Stimulated activated CD4-positive, alpha-beta T cell treated with anti-CD3 and anti-CD28 coated beads, Interleukin-1b, Interleukin-23, amount 100 ng/mL, for 4 hours (primary cell): ENCODE measurements at regions not wholly inside any gene's neighbourhood (a gene's known extent, or its start where the extent isn't known, plus 50 kb on each side); places are given as distances from the start of the nearest gene placed in this dataset.
"Not testable (repeated sequence)": the region's sequence is repeated elsewhere in the genome, so short reads cannot be mapped to it uniquely, and the experiment has no call there.

Experiments
- DNase-seq, 2 donors: peaks; one replicate each; pipeline ENCODE4 v3.0.0-alpha.2; 2020; ENCODE audit warnings: low read depth in 2 of 2

DNA sequence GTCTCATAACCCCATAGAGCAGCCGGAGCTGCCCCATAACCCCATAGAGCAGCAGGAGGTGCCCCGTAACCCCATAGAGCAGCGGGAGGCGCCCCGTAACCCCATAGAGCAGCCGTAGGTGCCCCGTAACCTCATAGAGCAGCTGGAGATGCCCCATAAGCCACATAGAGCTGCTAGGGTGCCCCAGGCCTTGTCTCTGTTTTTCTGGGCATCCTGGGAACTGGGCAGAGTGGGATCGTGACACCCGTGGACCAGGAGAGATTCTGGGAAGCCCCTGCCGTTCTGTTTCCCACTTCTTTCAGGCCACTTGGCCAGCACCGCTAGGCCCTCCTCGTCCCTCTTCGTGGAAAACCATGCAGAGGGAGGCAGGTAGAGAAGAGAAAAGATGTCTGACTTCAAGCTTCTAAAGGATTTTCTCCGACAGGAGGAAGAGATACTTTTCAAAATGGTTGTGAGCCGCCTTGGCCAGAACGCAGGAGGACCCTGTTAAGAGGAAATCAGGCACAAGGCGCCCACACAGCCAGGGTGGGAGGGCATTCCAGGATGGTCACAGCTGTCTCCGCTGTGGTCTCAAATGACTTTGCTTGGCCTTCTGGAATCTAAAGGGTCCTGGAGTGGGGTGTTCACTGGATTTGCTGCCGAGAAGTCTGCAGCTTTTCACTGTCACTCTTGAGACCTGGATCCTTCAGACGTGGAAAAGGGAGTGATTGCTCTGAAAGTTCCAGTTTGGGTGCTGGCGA lies 171.8 kb downstream of the NPIPB11 start:
- not testable (repeated sequence) for DNase-seq

GRCh38 chr16:29233705-29234404 lies 172.7 kb downstream of the NPIPB11 start:
- DNase-seq: not testable (repeated sequence)

- no peak for DNase-seq
Measured at GRCh38 chr16:29232811-29233704, 173.5 kb downstream of the NPIPB11 start.

DNA sequence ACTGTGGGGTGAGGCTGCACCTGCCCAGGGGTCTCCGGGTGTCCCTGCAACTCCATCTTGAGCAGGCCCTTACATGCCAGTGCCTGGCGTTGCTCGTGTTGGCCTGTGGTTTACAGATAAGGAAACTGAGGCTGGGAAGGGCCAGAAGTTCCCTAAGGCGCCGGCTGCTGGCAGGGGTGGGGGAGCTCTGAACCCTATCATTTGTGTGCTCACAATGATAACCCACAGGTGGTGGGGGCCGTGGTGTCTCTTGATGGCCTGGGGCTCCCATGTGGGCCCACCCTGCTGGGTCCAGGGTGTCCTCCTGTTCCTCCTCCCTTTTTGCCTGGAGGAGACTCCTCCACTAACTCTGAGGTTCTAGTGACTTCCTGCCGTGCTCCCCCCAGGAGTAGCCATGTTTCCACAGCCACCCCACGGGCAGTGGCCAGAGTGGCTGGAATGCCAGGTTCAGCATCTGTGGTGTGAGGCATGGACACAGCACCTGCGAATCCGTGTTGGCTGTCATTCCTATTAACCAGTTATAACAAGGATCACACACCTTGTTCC lies 174.3 kb downstream of the NPIPB11 start:
- DNase-seq: not testable (repeated sequence)

DNA sequence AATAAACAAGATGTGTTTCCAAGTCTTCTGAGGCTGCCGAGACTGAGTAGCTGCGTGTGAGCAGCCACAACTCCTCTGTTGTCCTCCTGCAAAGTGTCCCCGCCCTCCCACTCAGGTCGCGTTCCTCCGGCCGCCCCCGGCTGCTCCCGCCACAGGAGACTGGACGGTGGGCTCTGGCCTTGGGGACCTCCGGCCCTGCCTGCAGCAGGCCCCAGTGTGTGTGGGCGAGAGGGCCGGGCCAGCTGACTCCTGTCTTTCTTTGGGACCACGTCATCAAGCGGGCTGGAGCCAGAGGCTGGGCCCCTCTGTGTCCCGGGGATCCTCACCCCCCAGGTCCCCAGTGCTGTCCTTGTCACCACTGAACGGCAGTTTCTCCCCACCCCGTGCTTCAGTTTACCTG lies 175.3 kb downstream of the NPIPB11 start:
- no peak for DNase-seq

DNA sequence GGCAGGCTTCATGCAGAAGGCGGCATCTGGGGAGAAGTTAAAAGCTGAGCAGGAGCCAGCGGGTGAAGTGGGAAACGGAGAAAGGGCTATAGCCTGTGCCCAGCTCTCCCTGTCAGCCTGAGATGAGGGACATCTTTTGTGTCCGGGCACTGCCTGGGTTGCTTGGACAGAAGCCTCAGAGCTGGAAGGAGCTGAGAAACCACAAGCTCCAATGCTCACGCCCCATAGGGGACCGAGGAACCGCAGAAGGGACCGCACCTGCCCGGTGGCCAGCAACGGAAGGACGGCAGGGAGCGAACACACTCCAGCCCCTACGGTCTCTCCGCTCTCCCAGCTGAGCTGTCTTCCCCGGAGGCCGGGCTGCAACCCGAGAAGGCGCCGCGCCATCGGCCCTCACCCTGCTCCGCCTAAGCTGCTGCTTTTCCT lies 175.8 kb downstream of the NPIPB11 start:
- DNase-seq: no peak

DNA sequence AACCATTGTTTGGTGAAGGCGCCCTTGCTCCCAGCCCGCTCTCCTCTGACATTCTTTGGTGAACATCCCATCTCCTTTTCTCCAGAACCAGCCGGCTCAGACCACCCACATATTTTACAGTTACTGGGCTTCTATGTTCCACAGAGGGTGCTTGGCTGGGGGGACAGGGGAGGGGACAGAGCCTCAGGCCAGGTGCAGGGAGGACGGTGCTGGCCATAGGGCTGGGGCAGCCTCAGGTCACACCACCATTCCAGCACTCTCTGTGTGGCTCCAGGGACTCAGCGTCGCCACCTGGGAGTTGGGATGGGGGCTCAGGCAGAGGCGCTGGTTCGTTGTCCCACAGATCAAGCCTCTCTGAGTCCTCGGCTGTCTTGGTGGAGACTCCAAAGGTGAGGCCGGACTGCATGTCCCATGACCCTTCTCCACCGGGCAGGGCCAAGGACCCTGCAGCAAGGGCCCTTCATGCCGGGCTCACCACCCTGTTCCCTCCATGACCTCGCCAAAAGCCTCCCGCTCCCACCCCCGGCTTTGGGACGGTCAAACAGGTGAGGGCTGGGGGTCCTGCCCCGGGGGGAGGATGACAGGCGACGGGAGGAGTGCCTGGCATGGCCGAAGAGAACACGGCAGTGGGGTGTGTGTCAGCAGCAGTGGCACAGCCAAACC lies 176.4 kb downstream of the NPIPB11 start:
- not testable (repeated sequence) for DNase-seq

GRCh38 chr16:29229616-29230005 lies 176.9 kb downstream of the NPIPB11 start:
- not testable (repeated sequence) for DNase-seq

DNA sequence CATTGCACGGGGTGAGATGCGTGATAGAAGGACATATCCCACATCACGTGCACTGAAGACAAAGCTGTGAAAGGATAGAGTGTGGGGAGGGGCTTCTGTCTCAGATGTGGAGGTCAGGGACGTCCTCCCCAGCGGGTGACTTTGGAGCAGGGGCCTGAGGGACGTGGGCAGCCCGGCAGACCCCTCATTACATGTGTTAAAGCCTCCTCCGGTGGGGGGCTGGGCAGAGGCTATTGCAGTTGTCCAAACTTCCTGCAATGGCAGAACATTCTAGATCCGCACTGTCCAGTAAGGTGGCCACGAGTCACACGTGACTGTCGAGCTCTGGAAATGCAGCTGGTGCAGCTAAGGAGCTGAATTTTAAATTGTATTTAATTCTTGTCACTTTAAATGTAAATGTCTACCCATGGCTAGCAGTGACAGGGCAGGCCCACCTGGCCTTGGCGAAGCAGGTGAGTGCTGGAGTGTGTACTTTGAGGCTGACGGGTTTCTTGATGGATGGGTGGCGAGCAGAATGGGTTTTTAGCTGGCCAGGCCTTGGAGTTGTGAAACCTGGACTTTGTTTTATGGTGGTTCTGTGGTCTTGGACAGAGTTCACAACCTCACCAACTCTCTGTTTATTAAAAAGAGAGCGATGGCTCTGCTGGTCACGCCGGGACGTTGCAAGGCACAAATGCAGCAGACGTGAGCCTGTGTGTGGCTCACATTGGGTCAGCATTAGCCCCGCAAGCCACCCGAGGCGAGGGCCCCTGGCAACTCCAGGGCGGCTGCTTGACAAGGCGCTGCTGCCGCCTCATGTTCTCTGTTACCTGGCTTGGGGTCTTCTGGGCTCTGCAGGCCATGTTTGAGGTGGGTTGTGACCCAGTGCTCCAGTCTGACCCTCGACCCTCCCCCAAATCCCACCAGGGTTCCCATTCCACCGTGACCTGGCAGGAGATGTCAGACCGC lies 177.6 kb downstream of the NPIPB11 start:
- not testable (repeated sequence) for DNase-seq

DNA sequence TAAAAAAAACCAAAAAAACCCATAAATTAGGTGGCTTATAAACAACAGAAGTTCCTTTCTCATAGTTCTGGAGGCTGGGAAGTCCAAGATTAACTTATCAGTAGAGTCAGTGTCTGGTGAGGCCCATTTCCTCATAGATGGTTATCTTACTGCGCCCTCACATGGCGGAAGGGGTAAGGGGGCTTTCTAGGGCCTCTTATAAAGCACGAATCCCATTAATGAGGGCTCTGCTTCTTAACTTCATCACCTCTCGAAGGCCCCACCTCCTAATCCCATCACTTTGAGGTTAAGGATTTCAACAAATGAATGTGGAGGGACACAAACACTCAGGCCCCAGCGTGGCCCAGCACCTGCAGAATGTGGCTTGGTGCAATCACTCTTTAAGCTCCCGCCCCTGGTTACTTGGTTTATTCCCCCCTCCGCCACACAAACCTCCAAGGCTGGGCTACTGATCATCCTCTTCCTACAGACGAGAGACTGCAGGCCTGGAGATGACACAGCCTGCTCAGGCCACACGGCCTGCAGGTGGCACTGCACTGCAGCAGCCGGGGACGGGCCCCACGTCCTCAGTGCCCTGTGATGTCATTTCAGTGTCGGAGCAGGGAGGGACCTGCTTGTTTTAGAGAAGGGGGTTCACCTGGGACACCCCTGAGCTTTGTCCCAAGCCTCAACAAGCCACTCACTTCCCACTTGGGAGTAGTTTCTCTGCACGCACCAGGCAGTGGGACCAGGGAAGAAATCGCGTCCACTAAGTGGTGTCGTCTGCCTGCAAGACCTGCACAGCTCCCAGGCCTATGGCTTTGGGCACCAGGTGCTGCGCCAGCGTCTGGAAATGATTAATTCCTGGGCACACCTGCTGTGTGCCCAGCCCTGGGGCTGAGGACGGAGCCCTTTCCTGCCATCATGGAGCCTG lies 178.5 kb downstream of the NPIPB11 start:
- DNase-seq: peak; percentile 26 to 30

DNA sequence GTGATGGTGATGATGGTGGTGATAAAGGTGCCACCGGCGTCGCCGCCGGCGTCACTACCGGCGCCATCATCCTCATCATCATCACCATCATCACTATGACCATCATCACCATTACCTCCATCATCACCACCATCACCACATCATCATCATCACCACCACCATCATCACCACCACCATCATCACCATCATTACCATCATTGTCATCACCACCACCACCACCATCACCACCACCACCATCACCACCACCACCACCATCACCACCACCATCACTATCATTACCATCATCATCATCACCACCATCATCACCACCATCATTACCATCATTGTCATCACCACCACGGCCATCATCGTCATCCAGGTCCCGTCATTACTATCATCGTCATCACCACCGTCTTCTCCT lies 179.7 kb downstream of the NPIPB11 start:
- DNase-seq: no peak

DNA sequence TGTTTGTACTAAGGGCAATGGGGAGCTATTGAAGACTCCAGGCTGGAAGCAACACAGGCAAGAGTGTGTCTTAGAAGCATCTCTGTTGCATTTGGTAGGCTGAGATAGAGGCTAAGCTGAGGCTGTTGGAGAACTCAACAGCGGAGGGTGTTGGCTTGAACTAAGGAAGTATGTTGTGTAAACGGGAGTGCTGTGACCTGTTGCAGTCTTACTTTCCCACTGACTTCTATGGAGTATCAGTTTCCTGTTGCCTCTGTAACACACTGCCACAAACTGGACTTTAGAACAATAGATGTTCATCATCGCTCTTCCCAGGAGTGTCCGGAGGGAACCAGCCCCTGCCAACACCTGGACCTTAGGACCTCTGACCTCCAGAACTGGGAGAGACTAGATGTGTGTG lies 181.8 kb downstream of the NPIPB11 start:
- DNase-seq: not testable (repeated sequence)

GRCh38 chr16:29222615-29223014 lies 183.9 kb downstream of the NPIPB11 start:
- DNase-seq: not testable (repeated sequence)

- not testable (repeated sequence) for DNase-seq
Measured at GRCh38 chr16:29222008-29222407, 184.5 kb downstream of the NPIPB11 start.

DNA sequence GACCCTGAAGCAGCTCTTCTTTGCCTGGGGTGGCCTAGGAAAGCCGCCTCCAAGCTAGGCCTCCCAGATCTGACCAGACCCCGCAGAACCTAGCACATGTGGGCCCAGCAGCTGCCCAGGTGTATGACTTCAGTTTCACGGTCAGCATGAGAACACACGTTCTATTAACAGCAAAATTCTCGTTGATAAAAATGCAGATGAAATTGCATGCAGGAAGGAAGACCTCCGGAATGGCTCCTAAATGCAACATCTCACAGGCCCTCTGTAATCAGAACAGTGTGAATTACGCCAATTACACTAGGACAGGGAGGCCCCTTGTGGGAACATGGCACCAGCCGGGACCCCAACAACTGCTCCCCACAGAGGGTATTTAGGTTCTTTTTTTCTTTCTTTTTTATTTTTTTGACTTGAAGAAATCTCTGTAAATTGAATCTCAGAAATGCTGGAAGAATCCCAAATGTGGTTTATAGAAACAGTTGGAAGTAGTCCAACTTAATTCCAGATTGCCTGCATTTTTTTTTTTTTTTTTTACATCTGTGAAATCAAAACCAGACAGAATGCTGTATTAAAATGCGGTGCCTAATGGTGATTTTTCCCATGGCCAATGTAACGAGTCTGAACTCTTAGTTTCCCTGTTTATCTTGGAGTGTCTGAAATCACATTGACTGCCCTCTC lies 185.1 kb downstream of the NPIPB11 start:
- not testable (repeated sequence) for DNase-seq

DNA sequence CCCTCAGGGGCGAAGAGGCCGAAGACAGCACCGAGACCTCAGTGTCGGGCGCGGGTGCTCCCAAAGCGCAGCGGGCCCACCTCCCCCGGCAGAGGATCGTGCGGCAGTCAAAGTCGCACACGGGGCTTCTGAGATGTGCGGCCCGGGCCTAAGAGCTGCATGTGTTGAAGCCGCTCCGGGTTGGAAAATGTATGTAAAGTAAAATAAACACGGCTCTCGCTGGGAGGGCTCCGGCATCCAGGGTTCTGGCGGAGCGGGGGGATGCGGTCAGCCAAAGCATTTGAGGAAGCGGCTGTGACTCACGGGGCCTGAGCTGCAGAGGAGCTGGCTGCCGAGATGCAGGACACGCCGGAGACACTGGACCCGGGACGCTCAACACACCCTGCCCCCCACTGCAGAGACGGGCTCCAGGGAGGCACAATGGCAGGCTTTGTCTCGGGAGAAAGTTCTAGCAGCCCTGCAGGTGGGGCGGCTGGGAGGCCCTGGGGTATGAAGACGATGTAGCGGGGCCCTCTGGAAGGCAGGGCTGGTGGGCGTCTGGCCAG lies 185.8 kb downstream of the NPIPB11 start:
- DNase-seq: not testable (repeated sequence)

DNA sequence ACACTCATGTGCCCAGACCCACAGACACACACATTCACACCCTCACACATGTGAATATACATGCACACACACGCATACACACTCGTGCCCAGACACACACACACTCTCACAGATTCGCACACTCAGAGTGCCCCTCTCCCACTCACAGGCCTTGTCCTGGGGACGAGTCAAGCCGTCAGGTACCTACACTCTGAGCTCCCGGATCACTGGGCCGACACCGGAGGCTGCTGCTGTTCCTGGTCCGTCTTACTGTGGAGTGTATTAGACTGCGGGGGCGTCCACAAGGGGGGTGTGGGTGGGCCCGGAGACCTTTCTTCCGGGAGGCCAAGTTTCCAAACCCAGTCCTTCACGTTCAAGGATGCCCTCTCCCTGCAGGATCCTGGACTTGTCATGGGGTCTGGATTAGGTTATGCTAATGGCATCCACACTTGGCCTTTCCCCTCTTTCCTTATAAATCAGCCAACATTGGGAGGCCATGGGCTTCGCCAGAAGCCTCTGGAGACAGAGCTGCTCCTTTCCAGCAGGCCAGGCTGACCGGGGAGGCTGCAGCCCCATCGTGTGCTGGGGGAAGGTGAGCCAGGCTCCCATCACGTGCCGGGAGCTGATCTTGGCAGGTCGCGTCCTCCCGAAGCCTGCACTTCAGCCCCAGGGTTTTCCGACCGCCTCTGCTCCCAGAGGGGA lies 186.4 kb downstream of the NPIPB11 start:
- not testable (repeated sequence) for DNase-seq

GRCh38 chr16:29219562-29219961 lies 186.9 kb downstream of the NPIPB11 start:
- not testable (repeated sequence) for DNase-seq
